ENCODE measurements at regions not wholly inside any gene's neighbourhood (a gene's known extent, or its start where the extent isn't known, plus 50 kb on each side); places are given as distances from the start of the nearest gene placed in this dataset.

DNA sequence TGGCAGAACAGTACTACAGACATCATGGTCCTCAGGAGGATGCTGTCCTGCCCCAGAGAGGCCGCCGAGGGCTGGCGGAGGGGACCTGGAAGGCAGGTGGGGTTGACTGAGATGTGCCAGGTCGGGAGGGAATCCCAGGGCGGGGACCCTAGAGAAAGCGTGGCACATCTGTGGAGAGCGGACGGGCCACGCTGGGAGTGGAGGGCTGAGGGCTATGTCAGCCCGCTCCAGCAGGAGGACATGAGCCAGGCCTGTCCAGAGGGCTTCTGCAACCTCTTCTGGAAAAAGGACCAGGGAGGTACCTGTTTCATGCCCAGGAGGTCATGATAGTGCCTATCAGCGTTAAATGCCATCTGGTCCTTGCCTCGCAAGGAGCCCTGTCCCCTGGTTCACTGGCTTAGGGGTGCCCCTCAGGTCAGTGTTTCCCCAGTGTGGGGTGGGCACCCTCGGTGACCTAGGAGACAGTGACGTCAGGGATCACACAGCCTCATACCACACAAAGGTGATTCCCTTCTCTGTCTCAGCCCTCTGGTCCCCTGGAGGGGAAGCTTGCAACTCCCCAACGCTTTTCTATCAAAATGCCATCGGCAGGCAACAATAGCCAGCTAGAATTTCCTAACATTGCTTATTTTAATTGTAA is 103.6 kb upstream of the IER5L start:
- no peaks in the 10 kb centered on the region for H3K9me3 Mint-ChIP-seq
- no peak overlapping the region for H3K4me3 Mint-ChIP-seq
- ATAC-seq (ENCODE audit: low read depth), result no peak
- H3K27ac Mint-ChIP-seq, result no peak overlapping the region
- POLR2A ChIA-PET, result no interaction called here
- H3K27me3 Mint-ChIP-seq, result peaks cover 9% of the 10 kb centered on the region
- no peaks in the 10 kb centered on the region for H3K36me3 Mint-ChIP-seq
- peaks cover 3% of the 10 kb centered on the region for H3K4me1 Mint-ChIP-seq
- DNase-seq, result peak; percentile 20

DNA sequence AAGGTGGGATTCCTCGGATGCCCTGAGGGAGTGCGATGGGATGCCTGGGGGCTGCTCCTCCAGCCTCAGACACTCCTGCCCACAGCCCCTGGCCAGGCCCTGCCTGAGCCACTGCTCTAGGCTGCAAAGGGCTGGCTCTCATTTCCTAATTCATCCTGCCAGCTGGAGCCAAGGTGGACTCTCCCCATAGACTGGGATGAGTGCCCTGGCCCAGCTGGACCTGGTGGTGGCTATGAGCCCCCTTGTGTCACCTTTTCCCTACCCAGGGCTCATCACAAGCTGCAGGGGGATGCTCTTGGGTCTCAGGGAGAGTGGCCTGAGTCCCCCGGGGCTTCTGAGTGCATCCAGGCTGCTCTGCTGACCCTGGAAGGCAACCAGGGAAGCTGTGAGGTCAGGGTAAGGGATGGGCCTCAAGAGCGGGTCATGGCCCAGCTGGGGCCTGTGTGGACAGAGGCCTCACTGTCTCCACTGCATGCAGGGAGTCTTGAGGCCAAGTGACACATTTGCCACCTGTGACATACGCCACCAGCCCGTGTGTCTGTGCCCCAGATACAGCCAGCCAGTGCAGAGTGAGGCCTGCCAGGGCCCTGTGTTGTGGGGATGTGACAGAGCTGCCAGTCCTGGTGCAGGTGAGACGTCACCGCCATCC is 102.7 kb upstream of the IER5L start:
- Mint-ChIP-seq H3K27me3 (peaks cover 17% of the 10 kb centered on the region), H3K36me3 (no peaks in the 10 kb centered on the region), H3K9me3 (no peaks in the 10 kb centered on the region), H3K4me1 (peaks cover 6% of the 10 kb centered on the region), H3K4me3 (no peak overlapping the region), H3K27ac (no peak overlapping the region)
- POLR2A ChIA-PET, result no interaction called here
- DNase-seq (peak; percentile 25), ATAC-seq (ENCODE audit: low read depth) (no peak)

DNA sequence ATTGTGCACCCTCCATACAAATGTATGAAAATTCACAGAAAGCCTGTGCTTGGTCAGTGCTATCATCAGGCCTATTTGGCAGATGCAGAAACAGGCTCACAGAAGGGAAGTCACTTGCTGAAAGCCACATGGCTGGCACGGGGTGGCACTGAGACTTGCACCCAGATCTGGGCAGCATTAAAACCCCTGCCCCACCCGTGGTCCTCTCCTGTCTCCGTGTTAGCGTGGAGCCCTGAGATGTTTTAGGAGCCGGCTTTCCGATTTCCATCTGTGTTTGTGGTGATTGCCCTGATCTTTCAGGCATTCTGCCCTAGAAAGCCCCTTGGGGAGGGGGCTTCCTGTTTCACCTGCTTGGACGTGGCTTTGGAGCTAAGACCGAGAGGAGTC is 102.2 kb upstream of the IER5L start:
- Mint-ChIP-seq H3K36me3 (no peaks in the 10 kb centered on the region), H3K4me1 (peaks cover 6% of the 10 kb centered on the region), H3K4me3 (no peak overlapping the region), H3K27ac (no peak overlapping the region), H3K27me3 (peaks cover 21% of the 10 kb centered on the region), H3K9me3 (no peaks in the 10 kb centered on the region)
- DNase-seq (peak; percentile 25), ATAC-seq (ENCODE audit: low read depth) (no peak)
- POLR2A ChIA-PET, result no interaction called here

DNA sequence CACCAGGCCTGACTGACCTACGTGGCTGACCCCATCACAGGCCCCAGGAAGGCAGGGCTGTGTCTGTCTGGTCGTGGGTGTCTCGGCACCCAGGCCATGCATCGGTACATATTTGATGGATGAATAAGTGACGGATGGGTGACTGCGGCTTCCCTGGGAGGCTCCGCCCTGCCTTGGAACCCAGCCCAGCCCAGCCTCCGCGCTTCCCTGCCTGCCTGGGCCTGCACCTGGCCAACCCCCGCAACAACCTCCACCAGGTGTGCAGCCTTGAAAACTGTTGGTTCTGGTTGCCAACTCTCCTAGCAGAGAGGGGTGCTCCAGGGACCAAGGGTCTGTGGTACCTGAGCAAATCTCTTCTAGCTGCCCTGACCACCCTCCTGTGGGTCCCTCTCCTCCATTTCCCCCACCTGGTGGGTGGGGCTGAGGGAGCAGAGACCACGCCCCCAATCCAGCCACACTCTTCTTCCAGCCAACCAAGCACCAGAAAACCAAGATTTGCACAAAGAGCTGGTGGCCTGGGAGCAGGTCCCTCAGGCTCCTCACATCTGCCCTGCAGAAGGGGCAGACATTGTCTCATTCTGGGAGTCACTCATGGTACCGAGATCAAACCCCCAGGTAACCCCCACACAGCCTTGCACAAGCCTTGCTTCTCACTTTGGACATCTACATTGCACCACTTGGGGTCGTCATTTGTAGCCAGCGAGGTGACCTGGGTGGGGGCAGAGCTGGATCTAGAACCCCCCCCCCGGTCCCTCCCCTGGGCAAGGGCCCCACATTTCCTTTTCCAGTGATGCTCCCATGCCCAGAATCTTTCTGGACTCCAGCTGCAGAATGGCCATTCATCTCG is 100.6 kb upstream of the IER5L start:
- Mint-ChIP-seq H3K4me3 (no peak overlapping the region), H3K36me3 (no peaks in the 10 kb centered on the region), H3K4me1 (peaks cover 6% of the 10 kb centered on the region), H3K9me3 (no peaks in the 10 kb centered on the region), H3K27me3 (peaks cover 24% of the 10 kb centered on the region), H3K27ac (no peak overlapping the region)
- peak; percentile 21 for DNase-seq
- POLR2A ChIA-PET, result interaction anchor here (0.7 kb wide), 1 partner anchor 181 kb away, joined by 3 read pairs; no protein-coding TSS in a partner anchor
- no peak for ATAC-seq (ENCODE audit: low read depth)

DNA sequence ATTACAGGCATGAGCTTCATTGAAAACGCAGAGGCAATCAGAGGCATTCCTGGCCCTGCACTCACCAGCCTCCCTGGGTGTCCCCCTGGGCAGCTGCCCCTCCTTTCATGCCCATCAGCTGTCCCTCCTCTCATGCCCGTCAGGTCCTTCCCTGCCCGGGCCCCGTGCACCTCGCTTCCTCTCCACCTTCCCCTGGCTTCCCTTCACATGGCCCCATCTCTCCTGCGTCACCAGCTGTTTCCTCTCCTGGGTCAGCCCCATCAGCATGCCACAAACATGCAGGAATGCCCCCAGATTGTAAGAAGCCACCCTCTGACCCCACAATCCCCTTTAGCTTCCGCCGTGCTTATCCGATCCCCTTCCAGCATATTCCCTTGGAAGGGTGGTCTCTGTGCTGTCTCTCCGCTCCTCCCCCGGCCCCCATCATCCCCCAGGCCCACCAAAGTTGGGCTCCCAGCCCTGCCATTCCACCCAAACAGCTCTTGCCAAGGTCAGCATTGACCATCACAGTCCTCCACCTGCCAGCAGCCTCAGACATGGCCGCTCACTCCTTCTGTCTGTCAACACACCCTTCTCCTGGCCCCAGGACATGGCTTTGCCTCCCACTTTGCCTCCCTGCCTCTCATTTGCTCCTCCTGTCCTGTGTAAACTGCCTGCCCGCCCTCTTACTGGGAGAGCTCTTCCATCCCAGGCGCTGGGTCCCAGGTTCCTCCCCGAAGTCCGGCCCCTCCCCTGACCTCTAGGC is 98.6 kb upstream of the IER5L start:
- Mint-ChIP-seq H3K9me3 (no peaks in the 10 kb centered on the region), H3K36me3 (no peaks in the 10 kb centered on the region), H3K4me3 (no peak overlapping the region), H3K4me1 (peaks cover 15% of the 10 kb centered on the region), H3K27me3 (peaks cover 22% of the 10 kb centered on the region), H3K27ac (no peak overlapping the region)
- DNase-seq, result peak; percentile 19
- ATAC-seq (ENCODE audit: low read depth), result no peak
- POLR2A ChIA-PET, result interaction anchor here (1.1 kb wide), 1 partner anchor 19 kb away, joined by 3 read pairs; no protein-coding TSS in a partner anchor

DNA sequence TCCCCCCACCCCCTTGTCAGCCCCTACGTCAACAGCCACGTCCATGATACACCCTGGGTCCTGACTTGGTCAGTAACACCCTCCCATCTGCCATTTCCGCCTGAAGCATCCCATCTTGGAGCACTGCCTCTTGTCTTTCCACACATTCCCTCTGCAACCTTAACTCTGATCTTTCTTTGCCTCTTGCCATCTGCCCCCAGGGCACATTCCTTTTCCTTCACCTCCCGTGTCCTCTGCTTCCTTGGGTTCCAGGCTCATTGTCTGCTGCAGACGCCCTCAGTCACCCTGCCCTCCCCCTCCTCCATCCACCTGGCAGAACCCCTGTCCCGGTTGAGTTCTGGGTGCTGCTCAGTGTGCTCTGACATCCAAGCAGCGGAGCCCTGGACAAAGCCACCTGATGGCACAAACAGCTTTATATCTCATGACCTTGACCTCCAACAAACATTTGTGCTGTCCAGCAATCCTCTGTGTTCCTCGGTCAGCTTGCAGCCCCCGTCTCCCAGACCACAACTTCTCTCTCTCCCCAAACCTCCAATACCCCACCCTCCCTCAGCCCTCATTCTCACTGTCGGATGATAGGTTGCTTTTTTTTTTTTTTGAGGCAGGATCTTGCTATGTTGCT is 97.7 kb upstream of the IER5L start:
- POLR2A ChIA-PET, result no interaction called here
- peaks cover 22% of the 10 kb centered on the region for H3K27me3 Mint-ChIP-seq
- peaks cover 24% of the 10 kb centered on the region for H3K4me1 Mint-ChIP-seq
- no peak for ATAC-seq (ENCODE audit: low read depth)
- no peaks in the 10 kb centered on the region for H3K9me3 Mint-ChIP-seq
- no peak overlapping the region for H3K27ac Mint-ChIP-seq
- no peak overlapping the region for H3K4me3 Mint-ChIP-seq
- no peaks in the 10 kb centered on the region for H3K36me3 Mint-ChIP-seq
- DNase-seq, result peak; percentile 17

DNA sequence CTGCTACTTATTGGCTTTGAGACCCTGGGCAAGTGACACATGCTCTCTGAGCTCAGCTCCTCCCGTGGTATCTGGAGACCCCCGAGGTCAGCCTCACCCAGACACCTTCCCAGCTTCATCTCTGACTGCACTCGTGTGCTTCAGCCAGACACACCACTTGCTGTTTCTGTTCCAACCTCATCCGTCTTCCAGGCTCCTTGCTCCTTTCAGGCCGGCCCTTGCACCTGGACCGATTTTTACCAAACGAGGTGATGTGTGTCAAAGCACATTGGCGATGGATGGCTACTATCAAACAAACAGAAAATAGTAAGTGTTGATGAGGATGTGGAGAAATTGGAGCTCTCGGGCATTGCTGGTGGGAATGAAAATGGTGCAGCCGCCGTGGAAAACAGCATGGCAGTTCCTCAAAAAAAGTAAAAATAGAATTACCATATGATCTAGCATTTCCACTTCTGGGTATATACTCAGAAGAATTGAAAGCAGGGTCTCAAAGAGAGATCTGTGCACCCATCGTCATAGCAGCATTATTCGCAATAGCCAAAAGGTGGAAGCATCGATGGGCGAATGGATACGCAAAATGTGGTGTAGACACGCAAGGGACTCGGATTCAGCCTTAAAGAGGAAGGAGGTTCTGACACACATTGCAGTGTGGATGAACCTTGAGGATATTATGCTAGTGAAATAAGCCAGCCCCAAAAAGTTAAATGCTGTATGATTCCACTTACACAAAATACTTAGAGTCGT is 96.1 kb upstream of the IER5L start:
- Mint-ChIP-seq H3K9me3 (no peaks in the 10 kb centered on the region), H3K4me1 (peaks cover 35% of the 10 kb centered on the region), H3K36me3 (no peaks in the 10 kb centered on the region), H3K27ac (no peak overlapping the region), H3K4me3 (no peak overlapping the region), H3K27me3 (peaks cover 22% of the 10 kb centered on the region)
- POLR2A ChIA-PET, result no interaction called here
- ATAC-seq (ENCODE audit: low read depth) (no peak), DNase-seq (peak; percentile 11)

DNA sequence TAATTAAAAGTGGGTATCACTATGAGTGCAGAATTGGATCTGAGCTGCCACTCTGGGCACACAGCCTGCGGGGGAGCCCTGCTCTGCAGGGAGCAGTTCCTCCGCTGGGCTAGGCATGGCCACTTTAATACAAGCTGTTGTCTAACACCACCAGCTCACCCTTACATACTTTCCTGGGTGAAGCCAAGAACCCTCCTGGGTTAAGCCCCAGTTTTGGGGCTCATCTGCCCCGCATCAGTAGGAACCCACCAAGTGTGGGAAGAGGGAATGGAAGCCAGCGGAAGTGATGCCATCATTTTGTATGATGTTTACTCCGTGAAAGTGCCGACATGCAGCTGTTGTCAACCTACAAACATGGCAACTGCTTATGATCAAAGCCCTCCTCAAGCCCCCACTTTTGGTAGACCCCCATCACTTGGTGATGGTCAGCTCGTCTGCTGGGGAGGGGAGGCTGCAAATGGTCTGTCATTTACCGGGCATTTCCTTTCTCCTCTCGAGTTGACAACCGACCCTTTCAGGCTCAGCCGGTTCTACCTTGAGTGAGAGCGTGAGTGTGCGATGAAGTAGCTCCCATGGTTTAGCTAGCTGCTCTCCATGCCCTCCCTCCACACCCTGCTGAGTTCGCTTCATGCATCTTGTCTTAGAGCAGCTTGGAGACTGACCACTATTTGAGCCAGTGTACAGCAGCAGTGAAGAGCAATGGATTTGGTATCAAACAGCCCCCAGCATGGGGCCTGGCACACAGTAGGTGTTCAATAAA is 95.3 kb upstream of the IER5L start:
- ATAC-seq (ENCODE audit: low read depth), result no peak
- Mint-ChIP-seq H3K4me1 (peaks cover 40% of the 10 kb centered on the region), H3K36me3 (no peaks in the 10 kb centered on the region), H3K27me3 (peaks cover 22% of the 10 kb centered on the region), H3K9me3 (no peaks in the 10 kb centered on the region), H3K27ac (peak overlapping the region; percentile 42), H3K4me3 (no peak overlapping the region)
- POLR2A ChIA-PET, result no interaction called here
- peak; percentile 8 for DNase-seq

DNA sequence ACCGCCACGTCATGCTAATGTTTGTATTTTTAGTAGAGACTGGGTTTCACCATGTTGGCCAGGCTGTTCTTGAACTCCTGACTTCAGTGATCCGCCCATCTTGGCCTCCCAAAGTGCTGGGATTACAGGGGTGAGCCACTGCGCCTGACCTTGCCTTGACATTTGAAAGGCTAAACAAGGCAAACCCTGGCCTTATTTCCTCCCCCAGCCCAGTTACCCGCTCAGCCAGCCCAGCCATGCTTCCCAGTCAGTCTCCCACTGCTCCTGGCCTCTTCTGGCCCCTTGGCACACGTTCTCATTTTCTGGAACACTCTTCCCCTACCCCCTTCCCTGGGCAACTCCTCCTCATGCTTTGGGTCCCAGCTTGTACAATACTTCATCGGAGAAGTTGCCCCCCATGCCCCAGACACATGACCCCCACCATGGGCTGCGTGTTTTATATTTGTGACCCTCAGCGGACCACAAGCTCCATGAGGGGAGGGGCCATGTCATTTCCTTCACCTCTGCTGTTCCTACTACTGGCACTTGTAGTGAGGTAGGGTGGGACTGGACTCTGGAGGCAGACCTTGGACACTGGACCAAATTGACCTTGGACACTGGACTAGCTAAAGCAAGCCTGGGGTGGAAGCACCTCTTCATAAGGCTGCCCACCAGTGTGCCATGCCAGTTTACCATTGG is 94.4 kb upstream of the IER5L start:
- Mint-ChIP-seq H3K36me3 (no peaks in the 10 kb centered on the region), H3K27ac (peak overlapping the region; percentile 92), H3K4me3 (no peak overlapping the region), H3K9me3 (no peaks in the 10 kb centered on the region), H3K4me1 (peaks cover 40% of the 10 kb centered on the region), H3K27me3 (peaks cover 22% of the 10 kb centered on the region)
- ATAC-seq (ENCODE audit: low read depth), result no peak
- POLR2A ChIA-PET, result no interaction called here
- DNase-seq, result peak; percentile 21

DNA sequence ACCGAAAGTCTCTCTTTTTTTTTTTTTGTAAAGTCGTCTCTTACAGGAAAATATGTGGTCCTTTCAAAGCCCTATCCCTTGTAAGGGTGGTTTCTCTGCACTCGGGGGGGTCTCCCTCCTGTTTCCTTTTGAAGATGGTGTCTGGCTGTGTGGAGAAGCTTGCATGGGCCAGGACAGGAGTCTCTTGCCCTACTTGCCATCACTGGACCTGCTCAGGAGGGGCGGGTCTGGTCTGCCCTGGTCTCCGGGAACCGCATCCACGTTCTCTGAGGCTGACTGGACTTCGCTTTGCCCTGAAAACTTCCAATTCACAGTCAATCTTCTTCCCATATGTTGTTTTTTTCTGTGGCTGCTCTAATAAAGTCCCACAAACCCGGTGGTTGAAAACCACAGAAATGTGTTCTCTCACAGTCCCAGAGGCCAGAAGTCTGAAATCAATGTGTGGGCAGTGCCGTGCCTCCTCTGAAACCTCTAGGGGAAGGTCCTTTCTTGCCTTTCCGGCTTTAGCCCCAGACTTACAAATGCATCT is 92.9 kb upstream of the IER5L start:
- no peaks in the 10 kb centered on the region for H3K36me3 Mint-ChIP-seq
- POLR2A ChIA-PET, result interaction anchor here (0.7 to 1.0 kb wide), 4 partner anchors 35 to 93 kb away, joined by 3 to 4 read pairs (median 3); partner anchors contain the start of gene IER5L
- peak overlapping the region; percentile 81 for H3K4me3 Mint-ChIP-seq
- peaks cover 40% of the 10 kb centered on the region for H3K4me1 Mint-ChIP-seq
- peak overlapping the region; percentile 92 for H3K27ac Mint-ChIP-seq
- H3K27me3 Mint-ChIP-seq, result peaks cover 15% of the 10 kb centered on the region
- peak; percentile 46 for DNase-seq
- H3K9me3 Mint-ChIP-seq, result no peaks in the 10 kb centered on the region
- peak; percentile 49 for ATAC-seq (ENCODE audit: low read depth)

DNA sequence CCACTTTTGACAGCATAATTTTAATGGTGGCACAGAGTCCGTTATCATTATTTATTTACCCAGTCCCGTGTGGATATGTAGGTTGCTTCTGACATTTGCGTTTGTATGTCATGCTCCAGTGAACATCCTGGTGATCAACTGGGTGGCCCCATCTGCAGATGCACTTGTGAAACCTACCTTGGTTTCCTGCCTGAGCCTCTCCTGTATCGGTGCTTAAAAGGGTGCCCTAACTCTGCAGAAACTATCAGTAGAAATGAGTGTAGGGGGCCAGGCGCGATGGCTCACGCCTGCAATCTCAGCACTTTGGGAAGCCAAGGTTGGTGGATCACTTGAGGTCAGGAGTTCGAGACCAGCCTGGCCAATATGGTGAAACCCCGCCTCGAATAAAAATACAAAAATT is 92.1 kb upstream of the IER5L start:
- H3K36me3 Mint-ChIP-seq, result no peaks in the 10 kb centered on the region
- H3K27me3 Mint-ChIP-seq, result peaks cover 10% of the 10 kb centered on the region
- peak overlapping the region; percentile 81 for H3K4me3 Mint-ChIP-seq
- H3K4me1 Mint-ChIP-seq, result peaks cover 40% of the 10 kb centered on the region
- ATAC-seq (ENCODE audit: low read depth) (peak; percentile 96), DNase-seq (peak; percentile 63)
- POLR2A ChIA-PET, result interaction anchor here (0.7 to 1.7 kb wide), 5 partner anchors 34 to 92 kb away, joined by 3 to 6 read pairs (median 3); partner anchors contain the start of gene IER5L
- H3K9me3 Mint-ChIP-seq, result no peaks in the 10 kb centered on the region
- H3K27ac Mint-ChIP-seq, result peak overlapping the region; percentile 92
